ENCODE measurements at regions not wholly inside any gene's neighbourhood (a gene's known extent, or its start where the extent isn't known, plus 50 kb on each side); places are given as distances from the start of the nearest gene placed in this dataset.

GRCh38 chr6:90356012-90356421, 59.4 kb upstream of the BACH2 start:
- H3K36me3 ChIP-seq (ENCODE audit: control insufficient read depth, insufficient read depth, low read length): no peaks in the 10 kb centered on the region
- H3K27me3 ChIP-seq (ENCODE audit: control insufficient read depth, insufficient read depth, low read length): peaks cover 2% of the 10 kb centered on the region
- H3K4me3 ChIP-seq (ENCODE audit: low read depth, low read length): no peak overlapping the region
- peaks cover 23% of the 10 kb centered on the region for H3K27me3 Mint-ChIP-seq
- DNase-seq (no peak), ATAC-seq (ENCODE audit: low read depth in 2 of 2) (no peak)
- no peak overlapping the region for H3K27ac ChIP-seq (ENCODE audit: insufficient read depth, low read length, poor library complexity, severe bottlenecking)
- peaks cover 4% of the 10 kb centered on the region for H3K4me1 ChIP-seq (ENCODE audit: control insufficient read depth, insufficient read depth, low read length, poor library complexity, severe bottlenecking)
- no peak overlapping the region for H3K27ac Mint-ChIP-seq
- H3K4me3 Mint-ChIP-seq: no peak overlapping the region
- H3K9me3 ChIP-seq (ENCODE audit: control insufficient read depth in 2 of 2, low read length in 2 of 2): no peaks in the 10 kb centered on the region
- peaks cover 0 to 4% (median 0%) of the 10 kb centered on the region in 7 donors for H3K9me3 Mint-ChIP-seq
- H3K4me1 Mint-ChIP-seq: peaks cover 0 to 9% (median 3%) of the 10 kb centered on the region in 4 donors
- no peaks in the 10 kb centered on the region for H3K36me3 Mint-ChIP-seq

DNA sequence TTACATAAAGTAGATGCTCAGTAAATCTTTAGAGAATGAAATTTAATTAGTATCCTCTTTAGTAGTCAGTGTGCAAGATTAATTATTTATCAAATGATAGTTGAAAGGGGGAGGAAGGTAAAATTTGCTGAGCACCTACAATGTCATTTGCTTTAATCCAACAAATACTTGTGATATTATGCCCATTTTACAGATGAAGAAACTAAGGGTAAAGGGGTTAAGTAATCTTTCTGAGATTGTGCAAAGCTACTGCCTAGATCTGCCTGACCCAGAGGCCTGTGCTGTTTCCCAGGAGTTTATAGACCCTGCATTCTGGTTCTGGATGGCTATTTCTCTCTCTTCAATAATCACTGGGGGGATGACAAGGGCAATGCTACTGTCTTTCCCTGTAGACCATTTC, 58.3 kb upstream of the BACH2 start:
- Histone ChIP-seq H3K9me3 (ENCODE audit: control insufficient read depth in 2 of 2, low read length in 2 of 2) (no peaks in the 10 kb centered on the region), H3K4me3 (ENCODE audit: low read depth, low read length) (no peak overlapping the region), H3K27ac (ENCODE audit: insufficient read depth, low read length, poor library complexity, severe bottlenecking) (no peak overlapping the region), H3K4me1 (ENCODE audit: control insufficient read depth, insufficient read depth, low read length, poor library complexity, severe bottlenecking) (peaks cover 6% of the 10 kb centered on the region), H3K27me3 (ENCODE audit: control insufficient read depth, insufficient read depth, low read length) (peaks cover 2% of the 10 kb centered on the region), H3K36me3 (ENCODE audit: control insufficient read depth, insufficient read depth, low read length) (no peaks in the 10 kb centered on the region)
- Mint-ChIP-seq H3K36me3 (no peaks in the 10 kb centered on the region), H3K9me3 (peaks cover 0 to 4% (median 0%) of the 10 kb centered on the region in 7 donors), H3K4me3 (no peak overlapping the region), H3K4me1 (peaks cover 0 to 14% (median 11%) of the 10 kb centered on the region in 4 donors), H3K27me3 (peaks cover 30% of the 10 kb centered on the region), H3K27ac (no peak overlapping the region)
- no peak for ATAC-seq (ENCODE audit: low read depth in 2 of 2)
- DNase-seq: no peak

- Mint-ChIP-seq H3K27me3 (peaks cover 40% of the 10 kb centered on the region), H3K9me3 (peaks cover 0 to 5% (median 0%) of the 10 kb centered on the region in 7 donors), H3K36me3 (no peaks in the 10 kb centered on the region), H3K27ac (no peak overlapping the region), H3K4me1 (peaks cover 0 to 15% (median 11%) of the 10 kb centered on the region in 4 donors), H3K4me3 (no peak overlapping the region)
- Histone ChIP-seq H3K9me3 (ENCODE audit: control insufficient read depth in 2 of 2, low read length in 2 of 2) (no peaks in the 10 kb centered on the region), H3K4me3 (ENCODE audit: low read depth, low read length) (no peak overlapping the region), H3K27ac (ENCODE audit: insufficient read depth, low read length, poor library complexity, severe bottlenecking) (no peak overlapping the region), H3K4me1 (ENCODE audit: control insufficient read depth, insufficient read depth, low read length, poor library complexity, severe bottlenecking) (peaks cover 6% of the 10 kb centered on the region), H3K36me3 (ENCODE audit: control insufficient read depth, insufficient read depth, low read length) (no peaks in the 10 kb centered on the region), H3K27me3 (ENCODE audit: control insufficient read depth, insufficient read depth, low read length) (peaks cover 6% of the 10 kb centered on the region)
- ATAC-seq (ENCODE audit: low read depth in 2 of 2) (no peak), DNase-seq (no peak)
These were observed 55.1 kb upstream of the BACH2 start for GRCh38 chr6:90351696-90352095.

GRCh38 chr6:90350689-90351554, 54.3 kb upstream of the BACH2 start:
- H3K27me3 ChIP-seq (ENCODE audit: control insufficient read depth, insufficient read depth, low read length): peaks cover 6% of the 10 kb centered on the region
- H3K27ac ChIP-seq (ENCODE audit: insufficient read depth, low read length, poor library complexity, severe bottlenecking): no peak overlapping the region
- H3K36me3 ChIP-seq (ENCODE audit: control insufficient read depth, insufficient read depth, low read length): no peaks in the 10 kb centered on the region
- H3K4me1 ChIP-seq (ENCODE audit: control insufficient read depth, insufficient read depth, low read length, poor library complexity, severe bottlenecking): peaks cover 6% of the 10 kb centered on the region
- no peak overlapping the region for H3K4me3 ChIP-seq (ENCODE audit: low read depth, low read length)
- Mint-ChIP-seq H3K9me3 (peaks cover 0 to 5% (median 0%) of the 10 kb centered on the region in 7 donors), H3K4me1 (peaks cover 0 to 15% (median 11%) of the 10 kb centered on the region in 4 donors), H3K27me3 (peaks cover 42% of the 10 kb centered on the region), H3K36me3 (no peaks in the 10 kb centered on the region), H3K4me3 (peak overlapping the region in 2 of 4 donors; percentile 2 to 5), H3K27ac (peak overlapping the region; percentile 67 to 88 (median 80))
- peak; percentile 2 to 76 (median 76) for DNase-seq
- no peaks in the 10 kb centered on the region for H3K9me3 ChIP-seq (ENCODE audit: control insufficient read depth in 2 of 2, low read length in 2 of 2)
- ATAC-seq (ENCODE audit: low read depth in 2 of 2): peak; percentile 87 to 91

- Mint-ChIP-seq H3K27me3 (peaks cover 30% of the 10 kb centered on the region), H3K9me3 (peaks cover 0 to 5% (median 0%) of the 10 kb centered on the region in 7 donors), H3K36me3 (no peaks in the 10 kb centered on the region), H3K4me1 (peaks cover 0 to 15% (median 8%) of the 10 kb centered on the region in 4 donors), H3K4me3 (no peak overlapping the region), H3K27ac (no peak overlapping the region)
- Histone ChIP-seq H3K9me3 (ENCODE audit: control insufficient read depth in 2 of 2, low read length in 2 of 2) (no peaks in the 10 kb centered on the region), H3K4me1 (ENCODE audit: control insufficient read depth, insufficient read depth, low read length, poor library complexity, severe bottlenecking) (peaks cover 6% of the 10 kb centered on the region), H3K27ac (ENCODE audit: insufficient read depth, low read length, poor library complexity, severe bottlenecking) (no peak overlapping the region), H3K36me3 (ENCODE audit: control insufficient read depth, insufficient read depth, low read length) (no peaks in the 10 kb centered on the region), H3K27me3 (ENCODE audit: control insufficient read depth, insufficient read depth, low read length) (peaks cover 11% of the 10 kb centered on the region), H3K4me3 (ENCODE audit: low read depth, low read length) (no peak overlapping the region)
- no peak for ATAC-seq (ENCODE audit: low read depth in 2 of 2)
- DNase-seq: no peak
These were observed 50.8 kb upstream of the BACH2 start for GRCh38 chr6:90347411-90347851.

DNA sequence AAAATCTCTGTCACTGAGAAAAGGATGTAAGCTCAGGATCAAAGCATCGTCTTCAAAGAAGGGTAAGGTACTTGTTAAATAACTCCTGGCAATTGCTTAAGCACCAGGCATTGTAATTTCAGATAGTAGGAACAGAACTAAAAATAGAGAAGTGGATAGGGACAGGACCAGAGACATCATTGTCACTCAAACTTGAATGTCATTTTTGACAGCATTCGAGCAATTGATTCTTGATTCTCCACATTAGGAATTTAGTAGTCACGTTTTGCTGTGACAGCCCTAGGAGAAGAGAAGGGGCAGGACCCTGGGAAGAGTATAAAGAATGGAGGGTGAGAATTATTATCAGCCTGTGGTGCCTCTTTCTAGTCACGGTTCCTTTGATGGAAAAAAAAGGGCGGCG, 50.1 kb upstream of the BACH2 start:
- no peak overlapping the region for H3K27ac Mint-ChIP-seq
- ATAC-seq (ENCODE audit: low read depth in 2 of 2): no peak
- H3K4me3 Mint-ChIP-seq: no peak overlapping the region

More for the DNA sequence above, 50.1 kb upstream of the BACH2 start:
- Histone ChIP-seq H3K4me1 (ENCODE audit: control insufficient read depth, insufficient read depth, low read length, poor library complexity, severe bottlenecking) (peaks cover 6% of the 10 kb centered on the region), H3K9me3 (ENCODE audit: control insufficient read depth in 2 of 2, low read length in 2 of 2) (no peaks in the 10 kb centered on the region), H3K36me3 (ENCODE audit: control insufficient read depth, insufficient read depth, low read length) (no peaks in the 10 kb centered on the region), H3K4me3 (ENCODE audit: low read depth, low read length) (no peak overlapping the region), H3K27ac (ENCODE audit: insufficient read depth, low read length, poor library complexity, severe bottlenecking) (no peak overlapping the region), H3K27me3 (ENCODE audit: control insufficient read depth, insufficient read depth, low read length) (peaks cover 11% of the 10 kb centered on the region)
- H3K27me3 Mint-ChIP-seq: peaks cover 29% of the 10 kb centered on the region
- peaks cover 0 to 5% (median 0%) of the 10 kb centered on the region in 7 donors for H3K9me3 Mint-ChIP-seq
- H3K36me3 Mint-ChIP-seq: no peaks in the 10 kb centered on the region
- DNase-seq: no peak
- H3K4me1 Mint-ChIP-seq: peaks cover 0 to 15% (median 8%) of the 10 kb centered on the region in 4 donors
